LHCN-M2 (cell line): ENCODE measurements at regions not wholly inside any gene's neighbourhood (a gene's known extent, or its start where the extent isn't known, plus 50 kb on each side); places are given as distances from the start of the nearest gene placed in this dataset.
"Not testable (repeated sequence)": the region's sequence is repeated elsewhere in the genome, so short reads cannot be mapped to it uniquely, and the experiment has no call there.

ENCODE experiments used
- DNase-seq: peaks from one replicate; pipeline ENCODE4 v3.0.0-alpha.2; 2012; ENCODE audit warnings: low read depth

DNA sequence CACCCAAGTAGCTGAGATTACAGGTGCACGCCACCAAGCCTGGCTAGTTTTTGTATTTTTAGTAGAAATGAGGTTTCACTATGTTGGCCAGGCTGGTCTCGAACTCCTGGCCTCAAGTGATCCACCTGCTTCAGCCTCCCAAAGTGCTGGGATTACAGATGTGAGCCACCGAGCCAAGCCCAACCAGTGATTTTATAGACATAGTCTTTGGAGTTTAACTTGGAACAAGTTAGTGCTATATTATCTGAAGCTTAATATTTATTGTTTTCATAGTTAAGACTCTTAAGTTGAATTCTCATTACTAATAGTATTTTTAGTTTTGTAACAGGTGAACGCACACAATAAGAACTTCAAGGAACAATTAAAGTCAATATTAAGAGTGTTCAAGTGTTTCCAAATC lies 122.1 kb downstream of the SPAG6 start:
- not testable (repeated sequence) for DNase-seq

DNA sequence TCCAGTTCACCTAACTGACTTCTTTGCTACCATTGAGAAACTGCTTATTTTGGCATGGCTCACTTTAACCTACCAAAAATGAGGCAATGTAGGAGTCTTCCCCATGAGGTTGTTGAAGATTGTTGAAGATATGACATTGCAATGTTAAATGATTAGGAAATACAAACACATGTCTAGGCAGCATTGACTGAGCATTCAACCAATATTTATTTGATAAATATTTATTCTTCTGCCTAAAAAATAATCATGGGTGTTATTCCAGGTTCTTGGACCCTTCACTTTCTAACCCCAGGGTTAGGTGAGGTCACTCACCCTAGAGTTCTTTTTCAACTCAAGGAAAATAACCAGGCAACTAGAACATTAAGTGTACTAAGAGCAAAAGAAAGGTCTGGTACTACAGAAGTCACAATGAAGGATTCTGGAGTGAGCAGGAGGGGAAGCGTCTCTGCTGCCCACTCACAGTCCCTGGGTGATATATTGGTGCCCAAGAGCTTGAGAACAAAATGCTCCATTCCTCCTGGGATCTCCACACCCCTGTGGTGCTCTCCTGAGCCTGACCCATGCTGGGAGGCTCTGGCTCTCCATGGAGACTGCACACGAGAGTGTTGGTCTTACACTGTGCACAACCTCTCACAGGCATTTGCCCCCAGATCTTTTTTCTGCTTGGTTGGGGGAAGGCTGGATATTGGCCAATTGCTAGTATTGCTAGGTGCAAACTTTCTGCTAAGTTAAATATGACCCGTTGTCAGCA lies 123.4 kb downstream of the SPAG6 start:
- no peak for DNase-seq

DNA sequence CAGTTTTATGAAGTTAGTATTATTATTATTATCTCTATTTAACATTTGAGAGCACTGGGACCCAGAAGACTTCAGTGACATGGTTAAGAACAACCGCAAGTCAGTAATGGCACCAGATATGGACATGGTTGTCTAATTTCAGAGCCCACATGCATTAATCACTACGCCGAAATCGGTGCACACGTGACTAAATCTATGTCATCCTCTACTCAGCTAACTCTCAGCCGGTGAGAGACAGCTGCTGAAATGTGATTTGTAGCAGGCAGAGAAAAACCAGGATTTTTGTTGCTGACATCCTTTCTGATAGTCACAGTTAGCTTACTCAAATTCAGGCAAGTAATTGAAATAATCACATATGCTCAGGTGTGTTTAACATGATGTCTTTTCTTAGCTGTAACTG lies 127.7 kb downstream of the SPAG6 start:
- DNase-seq = peak; percentile 32

DNA sequence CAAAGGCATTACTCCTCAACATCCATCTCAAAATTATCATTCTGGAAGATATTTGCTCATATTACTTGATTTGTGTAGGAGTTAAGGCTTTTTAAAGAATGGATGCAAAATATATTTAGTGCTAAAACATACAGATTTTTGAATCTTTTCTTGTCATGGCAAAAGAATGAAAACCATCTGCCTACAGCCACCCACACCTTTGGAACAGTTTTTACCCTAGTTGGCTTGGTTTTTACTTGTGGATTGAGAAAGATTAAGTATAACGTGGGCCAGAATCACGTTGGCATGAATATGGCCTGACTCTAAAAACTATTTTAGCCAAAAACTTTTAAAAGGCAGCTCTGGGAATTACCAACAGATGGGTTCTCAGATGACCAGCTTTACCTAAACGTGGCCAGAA lies 128.2 kb downstream of the SPAG6 start:
- no peak for DNase-seq

DNA sequence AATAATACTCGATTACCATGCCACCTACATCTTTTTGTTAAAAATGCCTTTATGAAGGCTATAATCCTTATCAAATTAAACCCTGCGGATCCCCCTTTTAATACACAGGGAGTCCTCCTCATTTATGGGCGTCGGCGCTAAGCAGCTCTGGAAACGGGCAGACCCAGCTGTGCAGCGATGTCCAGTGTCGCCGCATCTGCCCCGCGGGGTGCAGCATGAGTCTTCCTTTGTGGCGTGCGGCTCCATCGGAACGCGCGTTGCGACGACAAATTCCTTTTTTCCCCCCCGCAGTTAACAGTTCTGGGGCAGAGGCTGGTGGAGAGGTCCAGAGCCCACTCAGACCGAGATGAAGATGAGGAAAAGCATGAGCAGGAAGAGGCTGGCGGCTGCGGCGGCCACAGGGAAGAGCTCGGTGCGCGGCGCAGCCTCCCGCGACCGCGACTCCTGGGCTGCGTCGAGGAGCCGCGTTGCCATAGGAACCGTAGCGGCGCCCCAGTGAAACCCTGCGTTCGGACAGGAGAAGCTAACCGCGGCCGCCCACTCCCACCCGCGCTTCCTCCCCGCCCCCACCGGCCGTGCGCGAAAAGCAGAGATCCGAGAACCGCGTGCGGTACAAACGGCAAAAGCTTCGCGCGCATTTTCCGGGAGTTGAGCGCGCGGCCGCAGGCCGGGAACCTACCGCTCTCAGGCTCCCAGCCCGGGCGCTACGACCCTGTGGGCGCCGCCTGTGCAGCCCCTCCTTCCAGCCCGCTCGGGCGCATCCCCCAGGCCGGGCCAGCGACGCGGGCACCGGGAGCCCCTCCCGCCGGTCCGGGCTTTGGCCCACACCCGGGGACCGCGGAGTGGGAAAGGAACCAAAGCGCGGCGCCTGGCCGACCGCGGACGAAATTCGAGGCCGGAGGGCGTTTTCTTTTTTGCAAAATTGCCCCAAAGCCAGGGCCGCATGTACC lies 130.6 kb downstream of the SPAG6 start:
- no peak for DNase-seq

DNA sequence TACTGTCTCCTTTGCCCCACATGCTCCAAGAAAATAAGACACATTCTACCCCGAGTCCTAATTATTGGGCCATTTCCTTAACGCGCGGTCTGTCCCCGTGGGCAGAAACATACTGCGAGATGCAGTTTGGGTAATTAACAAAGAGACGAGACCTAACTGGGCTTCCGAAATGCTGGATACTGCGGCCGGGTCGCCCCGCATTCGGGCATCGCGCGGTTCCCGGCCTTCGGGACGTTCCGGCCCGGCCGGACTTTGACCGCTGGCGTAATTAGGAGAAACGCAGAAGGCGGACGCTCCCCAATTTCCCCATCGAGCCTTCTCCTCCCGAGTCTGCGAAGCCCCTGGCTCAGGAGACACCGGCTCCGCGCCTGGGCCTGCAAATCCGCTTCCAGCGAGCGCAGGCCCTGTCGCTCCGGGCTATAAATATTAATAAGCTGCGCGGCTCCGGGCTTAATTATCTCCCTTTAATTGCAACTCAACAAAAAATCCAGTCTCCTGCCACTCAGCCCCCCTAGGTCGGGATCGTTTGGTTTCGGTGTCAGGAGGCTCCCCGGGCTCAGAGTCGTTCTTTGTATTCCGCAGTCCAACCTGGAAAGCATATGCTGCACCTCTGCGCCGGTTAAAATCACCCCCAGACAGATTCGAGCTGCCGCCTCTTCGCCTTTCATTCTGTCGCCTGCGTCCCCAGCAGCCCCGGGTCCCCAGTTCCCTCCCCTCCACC lies 131.5 kb downstream of the SPAG6 start:
- DNase-seq = no peak

DNA sequence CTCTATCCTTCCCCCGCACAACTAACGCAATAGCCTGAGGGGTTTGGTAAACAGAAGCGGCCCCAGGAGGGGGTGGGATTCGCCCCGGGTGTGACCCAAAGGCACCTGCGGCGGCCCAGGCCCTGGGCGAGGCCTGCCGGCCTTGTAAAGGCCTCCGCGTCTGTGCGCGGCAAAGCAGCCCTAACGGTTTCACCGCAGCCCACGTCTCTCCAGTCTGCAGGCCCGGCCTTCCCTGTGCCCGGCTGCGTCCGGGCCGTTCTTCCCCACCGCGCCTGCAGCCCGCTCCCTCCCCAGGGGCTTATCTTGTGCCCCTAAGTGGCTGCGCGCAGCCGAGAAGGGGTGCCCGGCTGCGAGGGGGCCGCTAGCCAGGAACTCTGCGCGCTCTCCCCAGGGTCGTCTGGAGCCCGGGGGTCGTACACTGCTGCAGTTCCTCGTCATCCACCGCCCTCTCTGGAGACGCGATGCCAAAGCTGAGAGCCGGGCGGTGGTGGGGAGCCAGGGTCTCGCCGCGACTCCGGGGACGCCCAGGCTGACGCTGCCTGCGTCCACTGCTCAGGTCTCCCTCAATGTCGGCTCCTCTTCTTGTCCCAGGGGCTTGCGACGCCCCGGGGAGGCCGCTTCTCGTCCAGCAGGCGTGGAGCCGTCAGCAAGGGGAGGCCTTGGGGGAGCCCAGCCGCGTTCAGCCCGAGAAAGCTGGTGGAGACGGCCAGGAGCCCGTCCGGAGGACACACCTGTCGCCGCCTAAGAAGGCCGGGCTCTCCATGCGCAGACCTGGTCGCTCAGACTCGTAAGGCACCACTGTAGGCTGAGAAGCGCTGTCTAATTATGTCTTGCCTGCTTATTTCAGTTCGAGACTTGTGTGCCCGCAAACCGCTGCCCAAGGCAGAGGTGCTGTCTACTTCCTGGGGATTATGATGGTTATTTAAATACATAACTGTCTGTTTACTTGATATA lies 132.3 kb downstream of the SPAG6 start:
- DNase-seq = no peak

DNA sequence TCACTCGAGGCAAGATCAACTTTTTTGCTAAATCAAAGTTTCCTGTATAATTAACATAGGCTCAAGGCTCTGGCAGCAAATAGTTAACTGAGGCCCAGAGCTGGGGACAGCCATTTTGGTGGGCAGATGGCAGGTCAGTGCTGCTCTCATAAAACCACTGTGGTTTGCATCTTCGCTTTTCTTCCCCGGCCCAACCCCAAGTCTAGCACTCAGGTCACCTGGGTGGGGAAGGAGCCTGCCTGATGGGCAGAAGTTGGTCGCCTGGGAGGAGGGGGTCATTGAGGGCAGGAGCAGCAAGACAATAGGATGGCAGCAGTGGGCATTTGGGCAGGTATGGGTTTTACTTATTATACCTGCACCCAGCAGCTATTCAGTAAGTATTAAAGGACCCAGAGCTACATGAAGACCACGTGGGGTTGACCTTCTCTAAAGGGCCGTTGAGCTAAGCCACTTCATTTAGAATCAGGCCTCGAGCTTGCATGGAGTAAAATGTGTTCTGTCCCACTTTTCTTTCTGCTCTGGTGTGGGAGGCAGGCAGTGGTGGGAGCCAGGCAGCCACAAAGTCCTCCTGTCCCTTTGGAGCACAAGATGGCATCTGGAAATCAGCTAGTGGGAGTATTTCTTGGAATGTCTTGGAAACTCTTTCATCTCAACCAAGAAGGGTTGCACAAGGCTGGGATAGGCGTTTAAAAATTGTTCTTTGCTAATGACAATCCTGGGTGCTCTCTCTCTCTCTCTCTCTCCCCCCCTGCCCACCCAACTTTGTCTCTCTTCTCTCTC lies 133.4 kb downstream of the SPAG6 start:
- no peak for DNase-seq

DNA sequence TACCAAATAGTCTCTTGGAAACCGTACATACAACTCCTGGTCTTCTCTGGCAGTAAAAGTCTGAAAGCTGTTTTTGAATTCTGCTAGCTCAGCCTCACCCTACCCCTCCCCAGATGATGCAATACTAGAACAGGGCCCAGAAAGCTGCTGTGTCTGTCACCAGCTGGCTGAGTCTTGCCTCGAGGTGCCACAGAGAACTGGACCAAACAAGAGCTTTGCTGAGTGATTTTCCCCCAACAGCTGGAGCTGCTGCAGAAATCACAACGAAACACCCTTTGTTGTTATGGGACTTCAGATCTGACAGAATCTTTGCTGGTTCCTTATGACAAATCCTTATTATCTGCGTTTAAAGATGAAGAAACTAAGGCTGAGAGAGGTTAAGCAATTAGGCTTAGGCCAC lies 134.1 kb downstream of the SPAG6 start:
- DNase-seq = no peak

DNA sequence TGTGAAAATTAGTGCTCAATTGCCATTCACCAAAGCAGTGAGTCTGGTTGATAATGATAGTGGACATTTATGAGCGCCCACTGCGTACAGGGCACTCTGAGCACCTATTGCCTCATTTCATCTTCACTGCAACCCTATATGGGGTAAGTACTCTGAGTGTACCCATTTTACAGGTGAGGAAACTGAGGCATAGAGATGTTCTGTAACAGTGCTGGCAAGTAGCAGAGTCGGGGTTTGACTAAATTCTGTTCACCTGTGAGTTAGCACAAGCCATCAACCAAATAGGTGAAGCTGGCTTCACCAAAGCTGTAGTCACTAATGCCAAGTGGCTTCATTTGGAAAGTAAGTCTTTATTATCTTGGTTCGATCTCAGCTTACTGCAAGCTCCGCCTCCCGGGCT lies 135.8 kb downstream of the SPAG6 start:
- DNase-seq = no peak

DNA sequence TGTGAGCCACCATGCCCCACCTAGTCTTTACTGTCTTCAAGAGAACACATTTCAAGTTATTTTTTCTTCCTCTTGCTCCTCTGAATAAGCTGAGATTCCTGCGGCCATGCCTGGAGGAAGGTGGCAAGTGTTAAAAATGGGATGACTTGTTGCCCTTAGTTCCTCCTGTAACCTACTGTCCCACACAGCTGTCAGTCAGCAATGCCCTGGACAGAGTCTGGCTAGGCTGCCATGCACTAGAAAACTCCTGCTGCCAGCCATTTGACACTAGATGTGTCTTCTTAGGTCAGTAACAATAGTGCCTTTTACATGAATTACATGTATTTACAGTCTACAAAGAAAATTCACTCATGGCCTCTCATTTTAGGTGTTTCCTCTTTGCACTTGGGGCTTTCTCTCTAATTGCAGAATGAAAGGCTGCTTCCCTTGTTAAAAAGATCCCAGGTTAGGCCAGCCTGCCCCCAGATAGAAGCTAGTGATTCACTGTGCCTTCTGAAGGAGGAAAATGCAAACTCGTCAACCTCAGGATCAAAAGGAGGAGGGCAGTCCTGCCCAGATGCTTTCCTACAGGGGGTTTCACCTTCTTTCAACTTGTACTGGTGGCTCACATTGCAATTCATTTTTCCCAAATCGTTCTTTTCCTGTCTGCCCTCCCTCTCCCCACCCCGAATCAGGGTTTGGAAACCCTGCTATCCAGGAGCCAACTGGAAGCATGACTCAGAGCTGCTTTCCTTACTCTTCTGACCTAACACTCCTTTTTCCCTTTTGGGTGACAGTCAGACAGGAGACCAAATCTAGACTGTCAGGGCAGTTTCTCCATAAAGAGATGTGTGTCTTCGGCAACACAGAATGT lies 136.6 kb downstream of the SPAG6 start:
- peak; percentile 26 for DNase-seq

DNA sequence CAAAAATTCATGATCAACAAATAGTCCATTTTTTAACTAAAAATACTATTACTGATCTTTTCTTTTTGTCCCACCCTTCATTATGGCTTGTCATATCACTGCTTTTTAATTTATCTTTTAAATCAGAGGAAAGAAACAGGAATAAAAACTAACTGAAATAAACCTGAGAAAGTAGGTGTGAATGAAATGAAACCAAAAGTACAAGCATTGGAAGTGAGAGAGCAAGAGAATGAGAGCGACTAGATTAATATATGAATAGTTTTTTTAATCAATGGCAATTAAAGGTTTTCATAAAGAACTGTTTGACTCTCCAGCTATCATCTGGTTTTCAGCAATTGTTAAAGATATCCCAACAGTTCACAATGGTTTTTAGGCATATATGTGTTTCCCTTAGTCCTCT lies 137.8 kb downstream of the SPAG6 start:
- DNase-seq = no peak
